Ishikawa (cell line): ENCODE measurements at regions not wholly inside any gene's neighbourhood (a gene's known extent, or its start where the extent isn't known, plus 50 kb on each side); places are given as distances from the start of the nearest gene placed in this dataset.

Experiments
- CEBPB ChIP-seq: IDR thresholded peaks from 2 replicates; pipeline ENCODE4 v1.6.1; 2012
- CREB1 ChIP-seq: IDR thresholded peaks from 2 replicates; pipeline ENCODE4 v1.6.1; 2012; ENCODE audit warnings: low read depth
- EGR1 ChIP-seq: IDR thresholded peaks from 2 replicates; pipeline ENCODE4 v1.6.1; 2012
- EP300 ChIP-seq: IDR thresholded peaks from 2 replicates; pipeline ENCODE4 v1.6.1; 2012; ENCODE audit warnings: borderline replicate concordance
- FOXM1 ChIP-seq: IDR thresholded peaks from 2 replicates; pipeline ENCODE4 v1.6.1; 2012; ENCODE audit warnings: low read depth, borderline replicate concordance
- NFIC ChIP-seq: IDR thresholded peaks from 2 replicates; pipeline ENCODE4 v1.6.1; 2012
- RAD21 ChIP-seq: IDR thresholded peaks from 2 replicates; pipeline ENCODE4 v1.6.1; 2012; ENCODE audit warnings: low read depth
- TAF1 ChIP-seq: IDR thresholded peaks from 2 replicates; pipeline ENCODE4 v1.6.1; 2012; ENCODE audit warnings: low read depth, mild to moderate bottlenecking
- TCF12 ChIP-seq: IDR thresholded peaks from 2 replicates; pipeline ENCODE4 v1.6.1; 2012; ENCODE audit warnings: low read depth
- TEAD4 ChIP-seq: IDR thresholded peaks from 2 replicates; pipeline ENCODE4 v1.6.1; 2012
- USF1 ChIP-seq: IDR thresholded peaks from 2 replicates; pipeline ENCODE4 v1.6.1; 2012
- YY1 ChIP-seq: IDR thresholded peaks from 2 replicates; pipeline ENCODE4 v1.6.1; 2012; ENCODE audit warnings: low read depth
- ZBTB7A ChIP-seq: IDR thresholded peaks from 2 replicates; pipeline ENCODE4 v1.6.1; 2012; ENCODE audit warnings: low read depth
- TF ChIP-seq, protein P1 (sequence below): IDR thresholded peaks from 2 replicates; pipeline ENCODE4 v1.6.1; 2012
- TF ChIP-seq, protein P2 (sequence below): IDR thresholded peaks from 2 replicates; pipeline ENCODE4 v1.6.1; 2012; ENCODE audit warnings: low read depth, mild to moderate bottlenecking

GRCh38 chr1:224819861-224820260 is 109.6 kb upstream of the DNAH14 start:
- TF ChIP-seq TCF12 (no peak), TAF1 (no peak), EP300 (no peak), TEAD4 (no peak), YY1 (no peak), CEBPB (no peak), NFIC (no peak)

- TF ChIP-seq ZBTB7A (no peak), FOXM1 (no peak), TAF1 (no peak), RAD21 (no peak), TCF12 (no peak), USF1 (no peak), EGR1 (no peak), CEBPB (no peak), YY1 (no peak)
- TF ChIP-seq, protein P1, sequence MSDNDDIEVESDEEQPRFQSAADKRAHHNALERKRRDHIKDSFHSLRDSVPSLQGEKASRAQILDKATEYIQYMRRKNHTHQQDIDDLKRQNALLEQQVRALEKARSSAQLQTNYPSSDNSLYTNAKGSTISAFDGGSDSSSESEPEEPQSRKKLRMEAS, result no peak
These were observed 109.1 kb upstream of the DNAH14 start for GRCh38 chr1:224820341-224820740.

DNA sequence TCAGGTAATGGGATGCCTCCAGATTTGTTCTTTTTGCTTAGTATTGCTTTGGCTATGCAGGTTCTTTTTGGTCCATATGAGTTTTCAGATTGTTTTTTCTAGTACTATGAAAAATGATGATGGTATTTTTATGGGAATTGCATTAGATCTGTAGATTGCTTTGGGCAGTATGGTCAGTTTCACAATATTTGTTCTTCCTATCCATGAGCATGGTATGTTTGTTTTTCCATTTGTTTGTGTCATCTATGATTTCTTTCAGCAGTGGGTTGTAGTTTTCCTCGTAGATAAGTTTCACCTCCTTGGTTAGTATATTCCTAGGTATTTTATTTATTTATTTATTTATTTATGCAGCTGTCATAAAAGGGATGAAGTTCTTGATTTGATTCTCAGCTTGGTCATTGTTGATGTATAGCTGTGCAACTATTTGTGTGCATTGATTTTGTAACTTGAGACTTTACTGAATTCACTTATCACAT is 103.9 kb upstream of the DNAH14 start:
- TF ChIP-seq EGR1, result no peak
- no peak for TF ChIP-seq TCF12
- no peak for TF ChIP-seq EP300
- no peak for TF ChIP-seq CREB1
- TF ChIP-seq, protein P1, result no peak

DNA sequence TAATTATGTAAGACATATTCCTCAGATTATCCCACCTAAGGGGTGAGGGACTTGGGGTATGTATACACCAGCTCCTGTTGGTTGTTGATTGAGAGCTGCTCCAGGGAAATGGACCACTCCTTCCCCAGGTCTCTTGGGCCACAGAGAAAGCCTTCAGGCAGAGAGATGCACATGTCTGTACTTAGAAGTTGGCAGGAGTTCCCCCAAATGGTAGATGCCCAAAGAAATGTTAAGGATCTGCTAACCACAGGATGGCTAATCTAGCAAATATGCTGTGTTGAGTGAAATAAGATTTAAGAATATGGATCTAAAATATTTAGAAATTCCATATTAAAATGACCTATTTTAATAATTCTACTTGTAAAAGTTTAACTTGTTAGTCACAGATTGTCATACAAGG is 100.8 kb upstream of the DNAH14 start:
- TF ChIP-seq FOXM1 (no peak), RAD21 (no peak), TAF1 (no peak), CEBPB (no peak), EP300 (no peak), USF1 (no peak), TCF12 (no peak), ZBTB7A (no peak), EGR1 (no peak), CREB1 (no peak), TEAD4 (no peak), NFIC (no peak), YY1 (no peak)
- TF ChIP-seq, protein P1, result no peak
- TF ChIP-seq, protein P2, sequence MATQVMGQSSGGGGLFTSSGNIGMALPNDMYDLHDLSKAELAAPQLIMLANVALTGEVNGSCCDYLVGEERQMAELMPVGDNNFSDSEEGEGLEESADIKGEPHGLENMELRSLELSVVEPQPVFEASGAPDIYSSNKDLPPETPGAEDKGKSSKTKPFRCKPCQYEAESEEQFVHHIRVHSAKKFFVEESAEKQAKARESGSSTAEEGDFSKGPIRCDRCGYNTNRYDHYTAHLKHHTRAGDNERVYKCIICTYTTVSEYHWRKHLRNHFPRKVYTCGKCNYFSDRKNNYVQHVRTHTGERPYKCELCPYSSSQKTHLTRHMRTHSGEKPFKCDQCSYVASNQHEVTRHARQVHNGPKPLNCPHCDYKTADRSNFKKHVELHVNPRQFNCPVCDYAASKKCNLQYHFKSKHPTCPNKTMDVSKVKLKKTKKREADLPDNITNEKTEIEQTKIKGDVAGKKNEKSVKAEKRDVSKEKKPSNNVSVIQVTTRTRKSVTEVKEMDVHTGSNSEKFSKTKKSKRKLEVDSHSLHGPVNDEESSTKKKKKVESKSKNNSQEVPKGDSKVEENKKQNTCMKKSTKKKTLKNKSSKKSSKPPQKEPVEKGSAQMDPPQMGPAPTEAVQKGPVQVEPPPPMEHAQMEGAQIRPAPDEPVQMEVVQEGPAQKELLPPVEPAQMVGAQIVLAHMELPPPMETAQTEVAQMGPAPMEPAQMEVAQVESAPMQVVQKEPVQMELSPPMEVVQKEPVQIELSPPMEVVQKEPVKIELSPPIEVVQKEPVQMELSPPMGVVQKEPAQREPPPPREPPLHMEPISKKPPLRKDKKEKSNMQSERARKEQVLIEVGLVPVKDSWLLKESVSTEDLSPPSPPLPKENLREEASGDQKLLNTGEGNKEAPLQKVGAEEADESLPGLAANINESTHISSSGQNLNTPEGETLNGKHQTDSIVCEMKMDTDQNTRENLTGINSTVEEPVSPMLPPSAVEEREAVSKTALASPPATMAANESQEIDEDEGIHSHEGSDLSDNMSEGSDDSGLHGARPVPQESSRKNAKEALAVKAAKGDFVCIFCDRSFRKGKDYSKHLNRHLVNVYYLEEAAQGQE, result no peak

- TF ChIP-seq FOXM1 (no peak), NFIC (no peak), EGR1 (no peak), TCF12 (no peak), USF1 (no peak), CREB1 (no peak), EP300 (no peak), TAF1 (no peak), YY1 (no peak), CEBPB (no peak), RAD21 (no peak)
- TF ChIP-seq, protein P2, result no peak
- TF ChIP-seq, protein P1, result no peak
These were observed 98.0 kb upstream of the DNAH14 start for GRCh38 chr1:224831501-224831900.
